Keratinocyte (primary cell): ENCODE measurements at regions not wholly inside any gene's neighbourhood (a gene's known extent, or its start where the extent isn't known, plus 50 kb on each side); places are given as distances from the start of the nearest gene placed in this dataset.

ENCODE experiments used
- DNase-seq: peaks from one replicate; pipeline ENCODE4 v3.0.0-alpha.2; 2011; ENCODE audit warnings: low read depth, missing footprints, low spot score
- FAIRE-seq: peaks from 2 replicates; lab custom pipeline; 2011; peaks lifted over from hg19 to GRCh38; lab: Jason Lieb, UNC
- H2AFZ ChIP-seq: 2 replicates; pipeline ENCODE4 v1.6.0; 2012; ENCODE audit warnings: low read length, control low read depth, inconsistent platforms; ENCODE audit not compliant: control insufficient read depth
- H3K27ac ChIP-seq: 2 replicates; pipeline ENCODE4 v1.5.1; 2011; ENCODE audit warnings: low read length; ENCODE audit not compliant: control insufficient read depth, insufficient read depth
- H3K27me3 ChIP-seq: 3 replicates; pipeline ENCODE4 v1.6.0; 2011; ENCODE audit warnings: low read length; ENCODE audit not compliant: control insufficient read depth, insufficient read depth; ENCODE audit errors: extremely low read depth
- H3K36me3 ChIP-seq, 2 experiments: 2 replicates in 1 of 2; 3 replicates in 1 of 2; pipeline ENCODE4 v1.5.1; 2011; ENCODE audit warnings: low read length in 2 of 2, mild to moderate bottlenecking in 1 of 2; ENCODE audit not compliant: control insufficient read depth in 2 of 2, insufficient read depth in 2 of 2; ENCODE audit errors: extremely low read depth in 1 of 2
- H3K4me1 ChIP-seq: 3 replicates; pipeline ENCODE4 v1.5.1; 2011; ENCODE audit warnings: low read length; ENCODE audit not compliant: control insufficient read depth, insufficient read depth; ENCODE audit errors: extremely low read depth
- H3K4me2 ChIP-seq: 3 replicates; pipeline ENCODE4 v1.6.0; 2011; ENCODE audit warnings: low read depth, low read length; ENCODE audit not compliant: control insufficient read depth, insufficient read depth; ENCODE audit errors: extremely low read depth
- H3K4me3 ChIP-seq, 3 experiments: fragments of 200-600 bp in 1 of 3; sonication (generic) in 1 of 3; 2 replicates in 2 of 3; 3 replicates in 1 of 3; pipeline ENCODE4 v1.5.1; 2011 to 2016; ENCODE audit warnings: low read length in 3 of 3, mild to moderate bottlenecking in 3 of 3, control low read depth in 2 of 3, inconsistent platforms in 1 of 3, low read depth in 1 of 3, mixed read lengths in 1 of 3, mixed run types in 1 of 3, moderate library complexity in 1 of 3; ENCODE audit not compliant: control insufficient read depth in 2 of 3, insufficient read depth in 2 of 3; ENCODE audit errors: extremely low read depth in 1 of 3
- H3K79me2 ChIP-seq: 2 replicates; pipeline ENCODE4 v1.6.0; 2012; ENCODE audit warnings: low read length; ENCODE audit not compliant: control insufficient read depth, insufficient read depth
- H3K9ac ChIP-seq: 3 replicates; pipeline ENCODE4 v1.6.0; 2011; ENCODE audit warnings: low read length; ENCODE audit not compliant: control insufficient read depth, insufficient read depth; ENCODE audit errors: extremely low read depth
- H3K9me1 ChIP-seq: 3 replicates; pipeline ENCODE4 v1.6.0; 2011; ENCODE audit warnings: low read length; ENCODE audit not compliant: control insufficient read depth, insufficient read depth; ENCODE audit errors: extremely low read depth
- H3K9me3 ChIP-seq: 2 replicates; pipeline ENCODE4 v1.5.1; 2012; ENCODE audit warnings: low read depth, low read length; ENCODE audit not compliant: control insufficient read depth
- H4K20me1 ChIP-seq: 3 replicates; pipeline ENCODE4 v1.6.0; 2011; ENCODE audit warnings: low read length; ENCODE audit not compliant: control insufficient read depth, insufficient read depth; ENCODE audit errors: extremely low read depth
- EZH2 ChIP-seq: IDR thresholded peaks from one replicate; pipeline ENCODE4 v1.6.1; 2012; ENCODE audit warnings: inconsistent platforms, mild to moderate bottlenecking, low read length, moderate library complexity
- dilution Hi-C: fragments of 300-500 bp; cut with MboI; formaldehyde crosslinking; loops from one replicate; pipeline ENCODE4 v1.7.0; 2020; ENCODE audit warnings: low sequenced_read_pairs; ENCODE audit not compliant: extremely low pct_ligation_motif_present
- TF ChIP-seq, protein P1 (sequence below), 3 experiments: IDR thresholded peaks in 1 of 3; conservative IDR thresholded peaks in 1 of 3; optimal IDR thresholded peaks in 1 of 3; 2 replicates in 2 of 3; 3 replicates in 1 of 3; pipeline versions ENCODE3 to v1.5.1; 2011; ENCODE audit warnings: low read length in 3 of 3, mild to moderate bottlenecking in 3 of 3, moderate library complexity in 2 of 3, control low read depth in 1 of 3, inconsistent platforms in 1 of 3; ENCODE audit not compliant: insufficient read depth in 2 of 3; ENCODE audit errors: extremely low read depth in 1 of 3

DNA sequence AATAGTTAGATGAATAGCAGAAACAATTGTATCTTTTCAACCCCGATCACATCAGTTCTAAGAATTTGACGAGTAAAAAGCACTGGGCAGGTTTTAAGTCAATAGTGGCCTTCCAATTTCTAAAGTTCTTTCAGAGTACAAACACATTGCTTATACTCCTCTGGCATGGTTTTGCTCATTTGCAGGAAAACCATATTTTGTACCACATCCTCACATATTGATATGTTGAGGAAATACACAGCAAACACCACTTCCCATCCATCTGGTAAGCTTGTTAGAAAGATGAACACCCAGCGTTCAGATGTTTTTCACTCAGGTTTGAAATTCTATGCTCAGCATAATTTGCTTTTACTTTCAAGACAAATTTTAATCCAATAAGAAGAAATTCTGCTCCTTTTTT, 344.6 kb upstream of the ACVR2A start:
- no peak overlapping the region for H2AFZ ChIP-seq
- no peaks in the 10 kb centered on the region for H3K79me2 ChIP-seq
- no peaks in the 10 kb centered on the region for H4K20me1 ChIP-seq
- H3K36me3 ChIP-seq: no peaks in the 10 kb centered on the region
- dilution Hi-C loops: no loop called here
- DNase-seq (no peak), FAIRE-seq (no peak)
- no peaks in the 10 kb centered on the region for H3K9me1 ChIP-seq
- no peak overlapping the region for H3K27ac ChIP-seq
- no peak overlapping the region for H3K9ac ChIP-seq
- no peak overlapping the region for H3K4me3 ChIP-seq
- no peak overlapping the region for H3K4me2 ChIP-seq
- TF ChIP-seq, protein P1, sequence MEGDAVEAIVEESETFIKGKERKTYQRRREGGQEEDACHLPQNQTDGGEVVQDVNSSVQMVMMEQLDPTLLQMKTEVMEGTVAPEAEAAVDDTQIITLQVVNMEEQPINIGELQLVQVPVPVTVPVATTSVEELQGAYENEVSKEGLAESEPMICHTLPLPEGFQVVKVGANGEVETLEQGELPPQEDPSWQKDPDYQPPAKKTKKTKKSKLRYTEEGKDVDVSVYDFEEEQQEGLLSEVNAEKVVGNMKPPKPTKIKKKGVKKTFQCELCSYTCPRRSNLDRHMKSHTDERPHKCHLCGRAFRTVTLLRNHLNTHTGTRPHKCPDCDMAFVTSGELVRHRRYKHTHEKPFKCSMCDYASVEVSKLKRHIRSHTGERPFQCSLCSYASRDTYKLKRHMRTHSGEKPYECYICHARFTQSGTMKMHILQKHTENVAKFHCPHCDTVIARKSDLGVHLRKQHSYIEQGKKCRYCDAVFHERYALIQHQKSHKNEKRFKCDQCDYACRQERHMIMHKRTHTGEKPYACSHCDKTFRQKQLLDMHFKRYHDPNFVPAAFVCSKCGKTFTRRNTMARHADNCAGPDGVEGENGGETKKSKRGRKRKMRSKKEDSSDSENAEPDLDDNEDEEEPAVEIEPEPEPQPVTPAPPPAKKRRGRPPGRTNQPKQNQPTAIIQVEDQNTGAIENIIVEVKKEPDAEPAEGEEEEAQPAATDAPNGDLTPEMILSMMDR (optimal IDR thresholded peaks at IDR 0.05 in 1 of 3, IDR thresholded peaks at IDR 0.05 in 1 of 3, conservative IDR thresholded peaks at IDR 0.05 in 1 of 3; ENCODE audit: extremely low read depth in 1 of 3, insufficient read depth in 2 of 3, low read length in 3 of 3): no peak
- TF ChIP-seq EZH2: no peak
- no peaks in the 10 kb centered on the region for H3K9me3 ChIP-seq
- H3K27me3 ChIP-seq: no peaks in the 10 kb centered on the region
- H3K4me1 ChIP-seq: no peaks in the 10 kb centered on the region

DNA sequence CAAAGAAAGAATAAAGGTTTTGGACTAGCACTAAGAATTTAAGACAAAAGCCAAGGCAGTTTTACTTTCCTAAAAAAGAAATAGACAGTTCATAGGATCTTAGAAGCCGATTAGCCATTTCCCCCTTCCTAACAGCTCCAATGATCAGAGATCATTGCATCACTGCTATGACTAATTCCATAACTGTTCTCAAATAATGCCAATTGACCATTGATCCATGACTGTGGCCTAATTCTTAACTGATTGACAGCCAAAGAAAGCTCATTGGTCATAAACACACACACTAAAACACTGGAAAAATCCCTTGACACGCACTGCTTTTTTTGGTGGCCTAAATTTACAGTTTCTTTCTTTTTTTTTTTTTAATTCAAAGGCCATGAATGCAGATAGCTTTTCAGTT, 345.0 kb upstream of the ACVR2A start:
- Histone ChIP-seq H3K27ac (no peak overlapping the region), H3K4me2 (no peak overlapping the region), H3K9ac (no peak overlapping the region), H3K79me2 (no peaks in the 10 kb centered on the region), H4K20me1 (no peaks in the 10 kb centered on the region), H2AFZ (no peak overlapping the region), H3K27me3 (no peaks in the 10 kb centered on the region), H3K9me3 (no peaks in the 10 kb centered on the region), H3K36me3 (no peaks in the 10 kb centered on the region), H3K4me1 (no peaks in the 10 kb centered on the region), H3K4me3 (no peak overlapping the region), H3K9me1 (no peaks in the 10 kb centered on the region)
- no peak for FAIRE-seq
- no peak for DNase-seq
- dilution Hi-C loops: no loop called here
- no peak for TF ChIP-seq EZH2
- TF ChIP-seq, protein P1 (optimal IDR thresholded peaks at IDR 0.05 in 1 of 3, IDR thresholded peaks at IDR 0.05 in 1 of 3, conservative IDR thresholded peaks at IDR 0.05 in 1 of 3; ENCODE audit: extremely low read depth in 1 of 3, insufficient read depth in 2 of 3, low read length in 3 of 3): no peak
